ENCODE measurements at regions not wholly inside any gene's neighbourhood (a gene's known extent, or its start where the extent isn't known, plus 50 kb on each side); places are given as distances from the start of the nearest gene placed in this dataset.

DNA sequence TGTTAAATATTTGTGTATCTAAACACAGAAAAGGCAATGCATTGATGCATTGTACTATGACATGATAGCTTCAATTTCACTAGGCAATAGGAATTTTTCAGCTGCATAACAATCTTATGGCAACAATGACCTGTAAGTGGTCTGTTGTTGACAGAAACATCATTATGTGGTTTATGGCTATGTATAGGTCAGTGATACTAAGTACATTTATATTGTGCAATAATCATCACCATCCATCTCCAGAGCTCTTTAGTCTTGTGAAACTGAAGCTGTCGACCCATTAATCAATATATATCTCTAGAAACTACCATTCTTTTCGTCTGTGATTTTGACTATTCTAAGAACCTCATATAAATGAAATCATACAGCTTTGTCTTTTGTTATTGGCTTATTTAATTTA lies 200.1 kb upstream of the ZNF717 start:
- TF ChIP-seq, protein P1, sequence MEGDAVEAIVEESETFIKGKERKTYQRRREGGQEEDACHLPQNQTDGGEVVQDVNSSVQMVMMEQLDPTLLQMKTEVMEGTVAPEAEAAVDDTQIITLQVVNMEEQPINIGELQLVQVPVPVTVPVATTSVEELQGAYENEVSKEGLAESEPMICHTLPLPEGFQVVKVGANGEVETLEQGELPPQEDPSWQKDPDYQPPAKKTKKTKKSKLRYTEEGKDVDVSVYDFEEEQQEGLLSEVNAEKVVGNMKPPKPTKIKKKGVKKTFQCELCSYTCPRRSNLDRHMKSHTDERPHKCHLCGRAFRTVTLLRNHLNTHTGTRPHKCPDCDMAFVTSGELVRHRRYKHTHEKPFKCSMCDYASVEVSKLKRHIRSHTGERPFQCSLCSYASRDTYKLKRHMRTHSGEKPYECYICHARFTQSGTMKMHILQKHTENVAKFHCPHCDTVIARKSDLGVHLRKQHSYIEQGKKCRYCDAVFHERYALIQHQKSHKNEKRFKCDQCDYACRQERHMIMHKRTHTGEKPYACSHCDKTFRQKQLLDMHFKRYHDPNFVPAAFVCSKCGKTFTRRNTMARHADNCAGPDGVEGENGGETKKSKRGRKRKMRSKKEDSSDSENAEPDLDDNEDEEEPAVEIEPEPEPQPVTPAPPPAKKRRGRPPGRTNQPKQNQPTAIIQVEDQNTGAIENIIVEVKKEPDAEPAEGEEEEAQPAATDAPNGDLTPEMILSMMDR (IDR thresholded peaks at IDR 0.05): no peak
- TF ChIP-seq POLR2A (IDR thresholded peaks at IDR 0.05): no peak
